ENCODE measurements at regions not wholly inside any gene's neighbourhood (a gene's known extent, or its start where the extent isn't known, plus 50 kb on each side); places are given as distances from the start of the nearest gene placed in this dataset.

DNA sequence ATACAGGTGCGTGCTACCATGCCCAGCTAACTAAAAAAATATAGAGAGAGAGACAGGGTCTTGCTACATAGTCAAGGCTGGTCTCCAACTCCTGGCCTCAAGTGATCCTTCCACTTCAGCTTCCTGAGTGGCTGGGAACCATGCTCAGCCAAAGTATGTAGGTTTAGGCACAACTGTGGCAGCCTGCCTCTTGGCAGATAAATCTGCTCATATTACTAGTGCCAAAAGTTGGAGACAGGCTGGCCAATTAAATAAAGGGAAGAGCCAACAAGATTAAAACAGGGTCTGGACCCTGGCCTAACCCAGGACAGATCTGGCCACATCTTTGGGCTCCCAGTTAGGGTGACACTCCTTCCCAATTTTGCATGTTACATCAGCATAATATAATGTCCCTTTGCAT is 151.7 kb downstream of the CBLN1 start:
- DNase-seq (ENCODE audit: low spot score in 2 of 2), result no peak
- no peaks in the 10 kb centered on the region for H3K4me1 ChIP-seq
- no peaks in the 10 kb centered on the region for H3K27me3 ChIP-seq
- no peaks in the 10 kb centered on the region for H3K36me3 ChIP-seq
- TF ChIP-seq POLR2AphosphoS5 (IDR thresholded peaks at IDR 0.05), result no peak
- TF ChIP-seq, protein P1, sequence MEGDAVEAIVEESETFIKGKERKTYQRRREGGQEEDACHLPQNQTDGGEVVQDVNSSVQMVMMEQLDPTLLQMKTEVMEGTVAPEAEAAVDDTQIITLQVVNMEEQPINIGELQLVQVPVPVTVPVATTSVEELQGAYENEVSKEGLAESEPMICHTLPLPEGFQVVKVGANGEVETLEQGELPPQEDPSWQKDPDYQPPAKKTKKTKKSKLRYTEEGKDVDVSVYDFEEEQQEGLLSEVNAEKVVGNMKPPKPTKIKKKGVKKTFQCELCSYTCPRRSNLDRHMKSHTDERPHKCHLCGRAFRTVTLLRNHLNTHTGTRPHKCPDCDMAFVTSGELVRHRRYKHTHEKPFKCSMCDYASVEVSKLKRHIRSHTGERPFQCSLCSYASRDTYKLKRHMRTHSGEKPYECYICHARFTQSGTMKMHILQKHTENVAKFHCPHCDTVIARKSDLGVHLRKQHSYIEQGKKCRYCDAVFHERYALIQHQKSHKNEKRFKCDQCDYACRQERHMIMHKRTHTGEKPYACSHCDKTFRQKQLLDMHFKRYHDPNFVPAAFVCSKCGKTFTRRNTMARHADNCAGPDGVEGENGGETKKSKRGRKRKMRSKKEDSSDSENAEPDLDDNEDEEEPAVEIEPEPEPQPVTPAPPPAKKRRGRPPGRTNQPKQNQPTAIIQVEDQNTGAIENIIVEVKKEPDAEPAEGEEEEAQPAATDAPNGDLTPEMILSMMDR (IDR thresholded peaks at IDR 0.05), result no peak
- TF ChIP-seq POLR2A (IDR thresholded peaks at IDR 0.05), result no peak
- TF ChIP-seq EP300 (IDR thresholded peaks at IDR 0.05), result no peak
- WGBS, result 83% methylated on average over 1 of the region's 1 CpG
- H3K9me3 ChIP-seq, result no peaks in the 10 kb centered on the region
- H3K27ac ChIP-seq, result no peak overlapping the region
- H3K4me3 ChIP-seq, result no peak overlapping the region

DNA sequence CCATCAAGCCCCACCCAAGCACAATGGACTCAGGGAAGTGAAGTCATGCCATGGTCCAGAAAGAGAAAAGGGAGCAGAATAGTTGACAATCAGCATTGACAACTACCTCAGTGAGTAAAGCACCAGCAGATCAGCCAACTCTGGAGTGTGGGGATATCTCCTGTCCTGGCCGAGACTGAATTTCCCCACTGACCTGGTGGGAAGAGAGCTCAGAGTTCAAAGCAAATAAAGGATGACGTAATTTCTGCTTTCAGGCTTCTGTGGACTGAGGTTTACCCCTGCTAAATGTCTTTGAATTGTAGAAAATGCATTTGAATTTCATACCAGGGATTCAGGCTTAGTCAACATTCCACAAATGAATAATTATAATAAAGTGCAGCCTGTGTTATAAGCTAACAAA is 152.9 kb downstream of the CBLN1 start:
- 70% methylated on average over 2 of the region's 2 CpGs for WGBS
- TF ChIP-seq POLR2AphosphoS5 (IDR thresholded peaks at IDR 0.05), result no peak
- no peak for TF ChIP-seq POLR2A (IDR thresholded peaks at IDR 0.05)
- TF ChIP-seq, protein P1 (IDR thresholded peaks at IDR 0.05), result no peak
- no peak for TF ChIP-seq EP300 (IDR thresholded peaks at IDR 0.05)
- DNase-seq (ENCODE audit: low spot score in 2 of 2), result no peak
- Histone ChIP-seq H3K4me3 (no peak overlapping the region), H3K27ac (no peak overlapping the region), H3K4me1 (no peaks in the 10 kb centered on the region), H3K36me3 (no peaks in the 10 kb centered on the region), H3K27me3 (no peaks in the 10 kb centered on the region), H3K9me3 (no peaks in the 10 kb centered on the region)

DNA sequence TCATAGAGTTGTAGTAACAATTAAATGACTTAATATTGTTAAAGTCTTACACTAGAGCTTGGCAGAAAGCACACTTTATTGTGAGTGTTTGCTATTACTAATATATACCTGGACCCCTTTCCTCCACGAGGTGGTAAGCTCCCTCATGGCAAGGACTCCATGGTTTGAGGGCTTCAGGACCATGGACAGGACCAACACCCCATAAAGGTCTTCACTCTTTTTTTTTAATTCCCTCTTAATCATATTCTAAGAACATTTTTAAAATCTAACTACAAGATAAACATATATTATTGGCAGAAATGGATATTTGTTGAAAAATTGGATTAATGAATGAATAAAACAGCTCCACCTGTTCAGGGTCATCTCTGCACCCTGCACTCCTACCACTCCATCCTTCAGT is 154.5 kb downstream of the CBLN1 start:
- Histone ChIP-seq H3K4me1 (no peaks in the 10 kb centered on the region), H3K27ac (no peak overlapping the region), H3K27me3 (no peaks in the 10 kb centered on the region), H3K9me3 (no peaks in the 10 kb centered on the region), H3K4me3 (no peak overlapping the region), H3K36me3 (no peaks in the 10 kb centered on the region)
- WGBS, result 31% methylated on average over 1 of the region's 1 CpG
- DNase-seq (ENCODE audit: low spot score in 2 of 2), result no peak
- TF ChIP-seq, protein P1 (IDR thresholded peaks at IDR 0.05), result no peak
- TF ChIP-seq EP300 (IDR thresholded peaks at IDR 0.05) (no peak), POLR2A (IDR thresholded peaks at IDR 0.05) (no peak), POLR2AphosphoS5 (IDR thresholded peaks at IDR 0.05) (no peak)

DNA sequence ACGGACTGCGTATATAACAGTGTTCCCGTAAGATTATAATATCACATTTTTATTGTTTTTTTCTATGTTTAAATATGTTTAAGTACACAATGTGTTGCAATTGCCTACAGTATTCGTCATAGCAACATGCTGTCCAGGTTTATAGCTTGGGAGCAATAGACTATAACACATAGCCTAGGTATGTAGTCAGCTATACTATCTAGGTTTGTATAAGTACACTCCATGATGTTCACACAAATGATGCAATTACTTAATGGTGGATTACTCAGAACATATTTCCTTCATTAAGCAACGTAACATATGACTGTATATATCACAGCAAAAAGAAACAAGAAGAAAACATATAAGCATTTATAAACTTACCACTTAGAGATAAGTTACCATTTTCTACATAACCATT is 160.0 kb downstream of the CBLN1 start:
- 86% methylated on average over 5 of the region's 5 CpGs for WGBS
- H3K9me3 ChIP-seq, result no peaks in the 10 kb centered on the region
- no peaks in the 10 kb centered on the region for H3K27me3 ChIP-seq
- TF ChIP-seq EP300 (IDR thresholded peaks at IDR 0.05) (no peak), POLR2AphosphoS5 (IDR thresholded peaks at IDR 0.05) (no peak), POLR2A (IDR thresholded peaks at IDR 0.05) (no peak)
- TF ChIP-seq, protein P1 (IDR thresholded peaks at IDR 0.05), result no peak
- no peaks in the 10 kb centered on the region for H3K36me3 ChIP-seq
- DNase-seq (ENCODE audit: low spot score in 2 of 2), result no peak
- no peak overlapping the region for H3K27ac ChIP-seq
- no peak overlapping the region for H3K4me3 ChIP-seq
- H3K4me1 ChIP-seq, result no peaks in the 10 kb centered on the region

DNA sequence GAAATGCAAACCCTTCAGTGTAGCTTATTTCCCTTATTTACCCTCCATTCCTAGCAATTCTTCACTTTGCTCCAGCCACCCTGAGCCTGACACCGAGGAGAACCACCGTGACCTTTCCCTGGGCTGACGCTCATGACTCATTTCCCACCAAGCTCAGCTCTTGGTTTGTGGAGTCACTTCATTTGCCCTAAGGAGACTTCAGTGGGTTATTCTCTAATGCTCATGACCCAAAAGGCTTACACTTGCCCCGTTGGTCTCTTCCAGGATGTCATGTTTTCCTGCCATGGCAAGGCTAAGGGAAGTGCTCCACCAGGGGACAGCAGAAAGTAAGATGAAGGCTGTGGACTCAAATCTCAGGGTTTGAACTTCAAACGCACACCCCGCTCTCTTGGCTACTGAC is 161.0 kb downstream of the CBLN1 start:
- Histone ChIP-seq H3K27me3 (no peaks in the 10 kb centered on the region), H3K4me3 (no peak overlapping the region), H3K36me3 (no peaks in the 10 kb centered on the region), H3K27ac (no peak overlapping the region), H3K4me1 (no peaks in the 10 kb centered on the region), H3K9me3 (no peaks in the 10 kb centered on the region)
- WGBS, result 75% methylated on average over 6 of the region's 6 CpGs
- TF ChIP-seq POLR2AphosphoS5 (IDR thresholded peaks at IDR 0.05), result no peak
- TF ChIP-seq POLR2A (IDR thresholded peaks at IDR 0.05), result no peak
- no peak for TF ChIP-seq EP300 (IDR thresholded peaks at IDR 0.05)
- TF ChIP-seq, protein P1 (IDR thresholded peaks at IDR 0.05), result no peak
- no peak for DNase-seq (ENCODE audit: low spot score in 2 of 2)

All from suprapubic skin (tissue), 4 donors.